LNCaP clone FGC (cell line): ENCODE measurements at regions not wholly inside any gene's neighbourhood (a gene's known extent, or its start where the extent isn't known, plus 50 kb on each side); places are given as distances from the start of the nearest gene placed in this dataset.
A peak's percentile ranks its signal among the peaks of the same experiment; 100 is the strongest.

Experiments
- DNase-seq: peaks from one replicate; pipeline ENCODE4 v3.0.0-alpha.2; 2011; ENCODE audit warnings: low read depth
- H3K4me3 ChIP-seq: 2 replicates; pipeline ENCODE4 v1.5.1; 2011; ENCODE audit warnings: mild to moderate bottlenecking, low read depth, low read length, control low read depth
- CTCF ChIP-seq: IDR thresholded peaks from 2 replicates; pipeline ENCODE4 v1.5.1; 2012; ENCODE audit warnings: mild to moderate bottlenecking; ENCODE audit not compliant: control insufficient read depth, insufficient read depth; ENCODE audit errors: extremely low read depth

DNA sequence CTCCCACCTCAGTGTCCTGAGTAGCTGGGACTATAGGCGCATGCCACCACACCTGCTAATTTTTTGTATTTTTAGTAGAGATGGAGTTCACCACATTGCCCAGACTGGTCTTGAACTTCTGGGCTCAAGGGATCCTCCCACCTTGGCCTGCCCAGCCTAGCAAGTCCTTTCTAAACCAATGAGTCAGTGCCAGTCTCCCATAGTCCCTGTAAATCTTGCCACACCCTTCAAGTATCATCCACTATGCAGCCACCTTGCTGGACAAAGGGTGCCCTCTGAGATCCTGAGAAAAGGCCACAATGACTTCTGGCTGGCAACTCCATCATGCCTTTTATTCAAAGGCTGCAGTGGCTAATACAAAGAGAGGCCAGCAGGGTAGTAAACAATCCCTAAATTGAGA, 184.0 kb downstream of the ABHD5 start:
- H3K4me3 ChIP-seq = no peak overlapping the region
- no peak for DNase-seq
- no peak for TF ChIP-seq CTCF

- DNase-seq = no peak
- no peak for TF ChIP-seq CTCF
- H3K4me3 ChIP-seq = no peak overlapping the region
These were observed 185.9 kb downstream of the ABHD5 start for GRCh38 chr3:43876648-43877047.

DNA sequence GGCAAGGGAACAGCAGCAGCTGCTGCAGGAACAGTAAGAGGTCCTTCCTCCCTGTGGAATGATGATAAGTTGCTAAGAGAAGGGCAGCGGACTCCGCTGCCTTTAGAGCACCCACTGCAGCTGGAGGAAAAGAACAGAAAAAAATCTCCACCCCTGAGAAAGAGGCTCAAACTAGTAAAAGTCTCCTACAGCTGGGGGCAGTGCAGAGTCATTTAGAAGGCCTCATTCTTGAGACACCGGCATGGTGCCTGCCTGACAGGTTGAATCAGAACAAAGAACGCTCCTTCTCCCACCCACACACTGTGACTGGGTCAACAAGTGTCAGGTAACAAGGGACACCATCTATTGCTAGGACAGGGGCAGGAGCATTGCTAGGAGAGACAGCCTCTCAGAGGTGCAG, 188.4 kb downstream of the ABHD5 start:
- H3K4me3 ChIP-seq = no peak overlapping the region
- TF ChIP-seq CTCF = peak; percentile 52

DNA sequence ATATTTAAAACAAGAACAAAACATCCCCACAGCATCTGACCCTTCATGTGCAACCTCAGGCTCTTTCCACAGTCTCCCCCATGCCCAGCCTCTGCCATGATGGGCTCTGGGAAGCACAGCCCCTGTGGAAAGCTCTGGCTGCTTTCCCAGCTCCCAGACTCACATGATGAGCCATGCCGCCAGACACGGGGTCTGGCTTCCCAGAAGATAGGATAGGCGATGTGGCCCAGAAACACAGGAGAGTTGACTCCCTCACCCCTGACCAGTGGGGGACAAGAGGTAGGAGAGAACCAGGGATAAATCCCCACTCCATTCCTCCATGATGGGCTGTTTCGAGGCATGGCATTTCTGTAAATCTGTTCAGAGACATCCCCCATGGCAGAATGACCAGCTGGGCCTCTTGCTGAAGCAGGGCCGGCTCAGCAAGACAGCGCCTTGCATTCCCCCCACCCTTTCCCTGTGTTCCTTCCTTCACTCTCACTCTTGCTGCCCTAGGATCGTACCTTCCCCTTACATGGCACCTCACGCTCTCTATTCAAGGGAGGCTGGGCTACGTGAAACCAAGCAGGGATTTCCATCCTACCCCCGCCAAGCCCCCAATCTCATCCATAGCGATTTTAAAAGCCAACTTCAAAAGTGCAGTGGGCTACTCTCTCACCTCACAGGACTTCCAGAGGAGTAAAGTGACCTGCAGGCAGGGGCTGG, 192.4 kb downstream of the ABHD5 start:
- H3K4me3 ChIP-seq = no peak overlapping the region
- no peak for DNase-seq
- no peak for TF ChIP-seq CTCF

More for the DNA sequence above, 188.4 kb downstream of the ABHD5 start:
- DNase-seq = peak; percentile 23

GRCh38 chr3:43883729-43884396, 193.1 kb downstream of the ABHD5 start:
- H3K4me3 ChIP-seq = no peak overlapping the region
- DNase-seq = peak; percentile 73
- no peak for TF ChIP-seq CTCF

DNA sequence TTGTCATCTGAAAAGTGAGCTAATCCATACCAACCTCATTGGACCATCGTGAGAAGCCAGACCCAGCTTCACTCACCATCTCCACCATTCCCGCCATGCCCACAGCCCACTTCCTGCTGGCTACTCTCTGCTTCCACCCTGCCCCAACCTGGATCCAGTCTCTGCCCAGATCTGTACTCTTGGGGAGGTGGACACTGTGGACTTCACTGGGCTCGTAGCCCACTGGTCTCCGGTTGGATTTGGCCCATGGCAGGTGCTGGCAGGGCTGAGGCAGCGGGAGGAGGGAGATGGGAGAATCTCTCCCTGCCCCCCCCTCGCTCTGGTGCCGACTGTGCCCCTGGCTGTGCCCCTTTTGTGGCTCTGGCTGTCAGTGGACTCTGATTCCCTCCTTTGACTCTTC, 193.8 kb downstream of the ABHD5 start:
- H3K4me3 ChIP-seq = no peak overlapping the region
- no peak for TF ChIP-seq CTCF
- DNase-seq = no peak

GRCh38 chr3:43885908-43886618, 195.3 kb downstream of the ABHD5 start:
- TF ChIP-seq CTCF = no peak
- H3K4me3 ChIP-seq = no peak overlapping the region
- DNase-seq = no peak
